SK-N-MC (cell line): ENCODE measurements at regions not wholly inside any gene's neighbourhood (a gene's known extent, or its start where the extent isn't known, plus 50 kb on each side); places are given as distances from the start of the nearest gene placed in this dataset.

Experiments used
- EZH2 ChIP-seq: fragments of 200-600 bp; sonication (generic); IDR thresholded peaks from one replicate; pipeline ENCODE4 v1.6.1; 2017; ENCODE audit warnings: antibody characterized with exemption
- POLR2AphosphoS5 ChIP-seq: IDR thresholded peaks from 2 replicates; pipeline ENCODE4 v1.6.1; 2012; ENCODE audit warnings: mild to moderate bottlenecking, low read depth, low read length, borderline replicate concordance

DNA sequence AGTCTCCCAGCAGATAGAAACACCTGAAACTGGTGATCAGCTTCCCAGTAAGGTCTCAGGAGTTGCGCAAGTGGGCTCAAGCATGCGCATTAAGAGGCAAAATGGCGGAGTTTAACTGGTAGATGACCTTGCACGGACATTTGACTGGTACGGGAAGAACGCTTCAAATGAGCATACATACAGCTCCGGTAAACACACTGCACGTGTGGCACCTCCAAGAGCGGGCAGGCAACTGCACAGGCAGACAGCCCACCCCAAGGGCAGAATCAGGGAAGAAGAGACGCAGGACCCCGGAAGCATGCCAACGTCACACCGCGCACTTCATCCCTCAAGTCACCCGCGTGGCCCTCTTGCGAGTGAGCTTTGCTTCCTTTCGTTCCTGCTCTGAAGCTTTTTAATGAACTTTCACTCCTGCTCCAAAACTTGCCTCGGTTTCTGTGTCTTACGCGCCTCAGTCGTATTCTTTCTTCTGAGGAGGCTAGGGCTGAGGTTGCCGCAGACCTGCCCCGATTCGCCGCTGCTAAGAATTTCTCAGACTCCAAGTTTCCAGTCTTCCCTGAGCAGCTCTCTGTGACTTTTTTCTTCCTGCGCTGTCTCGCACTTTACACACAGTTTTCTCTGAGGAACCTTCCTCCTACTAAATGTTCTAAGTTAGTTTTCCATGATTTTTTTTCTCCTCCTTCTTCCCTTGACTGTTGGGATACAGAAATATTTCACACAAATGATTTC, 180.7 kb upstream of the ZFP42 start:
- no peak for TF ChIP-seq EZH2
- no peak for TF ChIP-seq POLR2AphosphoS5
